Activated T-cell treated with anti-CD3 and anti-CD28 coated beads for 1 hour (primary cell): ENCODE measurements at regions not wholly inside any gene's neighbourhood (a gene's known extent, or its start where the extent isn't known, plus 50 kb on each side); places are given as distances from the start of the nearest gene placed in this dataset.
"Not testable (repeated sequence)": the region's sequence is repeated elsewhere in the genome, so short reads cannot be mapped to it uniquely, and the experiment has no call there.

Source experiments
- DNase-seq: peaks from one replicate; pipeline ENCODE4 v3.0.0-alpha.2; 2020; ENCODE audit warnings: low read depth

DNA sequence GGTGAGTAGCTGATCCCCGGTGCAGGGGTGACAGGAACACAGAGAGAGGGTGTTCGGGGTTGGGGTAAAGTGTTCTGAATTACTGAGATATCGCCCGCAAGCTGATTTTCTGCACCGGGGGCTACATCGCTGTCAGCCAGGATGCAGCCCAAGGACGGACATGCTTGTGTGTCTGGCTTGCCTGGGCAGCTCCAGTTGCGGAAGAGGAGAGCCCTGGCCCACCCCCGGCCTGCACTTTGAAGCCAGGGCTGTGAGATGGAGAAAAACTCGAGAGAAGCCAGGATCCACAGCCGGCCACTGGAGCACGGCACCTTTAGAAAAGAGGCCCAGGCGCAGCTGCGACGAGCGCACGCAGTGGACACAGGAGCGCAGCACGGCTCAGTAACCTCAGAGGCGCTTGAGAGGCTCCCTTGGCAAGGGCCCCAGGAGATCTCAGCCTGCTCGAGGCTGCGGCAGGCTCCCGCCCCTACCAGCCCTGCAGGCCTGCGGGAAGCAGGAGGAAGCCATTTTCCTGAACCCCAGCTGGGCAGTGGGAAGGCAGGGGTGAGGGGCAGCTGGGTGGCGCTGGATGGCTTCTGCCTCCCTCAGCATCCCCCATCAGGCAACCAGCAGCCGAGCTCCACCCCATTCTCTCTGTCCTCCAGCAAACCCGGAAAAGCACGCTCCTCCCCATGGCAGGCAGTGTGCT, 59.2 kb downstream of the C9orf50 start:
- DNase-seq: no peak

DNA sequence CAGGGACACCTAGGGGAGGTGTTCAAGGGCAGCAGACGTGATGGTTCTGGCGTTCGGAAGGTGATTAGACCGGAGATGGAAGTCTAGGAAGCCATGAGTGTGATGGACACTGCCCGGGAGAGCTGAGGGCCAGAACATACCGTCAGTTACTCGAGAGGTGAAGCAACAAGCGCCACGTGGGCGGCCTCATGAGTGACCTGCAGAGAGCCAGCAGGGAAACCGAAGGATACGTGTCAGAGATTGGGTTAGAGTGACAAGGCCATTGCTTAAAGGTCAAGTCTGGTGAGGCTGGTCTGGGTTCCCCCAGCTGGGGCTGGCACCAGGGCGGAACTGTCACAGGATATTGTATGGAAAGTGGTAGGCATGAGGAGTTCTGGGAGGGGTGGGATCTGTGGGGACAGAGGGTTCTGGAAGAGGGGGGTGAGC, 60.0 kb downstream of the C9orf50 start:
- DNase-seq: no peak

DNA sequence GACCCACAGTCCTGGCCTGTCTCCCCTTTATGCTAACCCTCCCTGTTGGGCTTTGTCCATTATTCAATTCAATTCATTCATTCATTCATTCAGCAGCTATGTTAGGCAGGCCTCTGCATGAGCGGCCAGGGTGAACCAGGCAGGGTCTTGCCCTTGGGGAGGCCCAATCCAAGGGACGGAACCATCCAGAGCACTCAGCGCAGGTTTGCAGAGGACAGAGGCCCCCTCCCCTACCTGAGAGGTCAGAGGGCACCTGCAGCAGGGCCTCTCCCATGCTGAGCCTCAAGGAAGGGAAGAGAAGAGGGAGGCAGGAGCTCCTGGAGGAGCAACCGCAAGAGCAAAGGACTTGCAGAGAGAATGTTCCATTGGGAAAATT, 61.4 kb downstream of the C9orf50 start:
- no peak for DNase-seq

DNA sequence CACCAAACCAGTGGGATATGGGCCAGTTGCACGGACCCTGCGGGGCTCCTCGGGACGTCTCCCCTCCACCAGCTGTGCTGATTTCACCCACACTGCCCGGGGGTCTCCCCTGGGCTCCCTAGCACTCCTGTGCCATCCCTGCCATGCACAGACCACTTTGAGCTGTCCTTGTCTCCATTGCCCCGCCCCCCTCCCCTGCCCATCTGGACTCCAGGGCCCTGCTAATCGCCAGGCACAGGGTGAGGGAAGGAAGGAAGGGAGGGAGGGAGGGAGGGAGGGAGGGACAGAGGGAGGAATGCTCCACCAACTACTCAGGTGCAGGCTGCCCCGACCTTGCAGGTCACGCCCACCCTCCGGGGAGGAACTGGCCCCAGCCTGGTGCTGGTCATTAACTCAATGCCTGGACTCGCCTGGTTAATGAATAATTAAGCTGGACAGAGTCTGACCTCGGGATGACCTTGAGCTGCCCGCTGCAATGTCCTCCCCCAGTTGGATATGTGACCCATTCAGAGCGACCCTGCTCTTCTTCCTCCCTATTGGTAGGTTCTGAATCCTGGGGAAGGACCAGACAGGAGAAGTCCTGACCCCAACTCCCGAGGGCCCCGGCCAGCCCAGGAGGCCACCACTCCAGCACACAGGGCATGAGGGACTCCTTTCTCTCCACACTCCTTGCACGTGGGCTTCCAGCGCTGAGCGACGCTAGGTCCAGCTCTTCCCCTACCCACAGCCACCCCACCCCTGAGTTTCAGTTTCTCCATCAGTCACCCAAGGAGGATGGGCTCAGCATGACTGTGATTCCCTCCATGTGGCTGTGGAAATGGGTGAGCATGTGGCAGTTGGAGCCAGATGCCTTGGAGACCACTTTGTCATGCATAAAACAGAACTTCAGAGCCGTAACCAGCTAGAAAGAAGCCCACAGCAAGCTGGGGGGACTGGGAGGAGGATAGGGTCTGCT, 62.1 kb downstream of the C9orf50 start:
- DNase-seq: no peak

DNA sequence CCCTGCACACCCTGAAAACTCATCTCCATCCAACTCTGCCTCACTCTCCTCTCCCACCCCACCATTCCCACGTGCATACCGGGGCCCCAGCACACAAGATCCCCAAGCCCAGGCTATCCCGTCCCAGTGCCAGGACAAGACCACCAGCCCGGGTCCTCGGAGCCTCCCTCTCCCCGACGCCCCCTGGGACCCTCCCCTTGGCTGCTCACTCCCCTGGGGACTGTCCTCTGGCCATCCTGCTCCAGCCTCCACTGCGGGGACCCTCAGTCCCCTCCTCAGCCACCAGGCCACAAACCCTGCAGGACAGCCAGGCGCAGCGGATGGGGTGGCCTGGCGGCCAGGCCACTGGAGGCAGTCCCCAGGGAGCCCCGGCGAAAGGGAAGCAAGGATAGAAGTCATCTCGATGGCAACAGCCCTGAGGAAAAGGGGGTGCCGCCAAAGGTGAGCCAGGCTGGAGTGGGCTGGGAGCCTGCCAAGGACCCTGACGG, 62.8 kb downstream of the C9orf50 start:
- no peak for DNase-seq

DNA sequence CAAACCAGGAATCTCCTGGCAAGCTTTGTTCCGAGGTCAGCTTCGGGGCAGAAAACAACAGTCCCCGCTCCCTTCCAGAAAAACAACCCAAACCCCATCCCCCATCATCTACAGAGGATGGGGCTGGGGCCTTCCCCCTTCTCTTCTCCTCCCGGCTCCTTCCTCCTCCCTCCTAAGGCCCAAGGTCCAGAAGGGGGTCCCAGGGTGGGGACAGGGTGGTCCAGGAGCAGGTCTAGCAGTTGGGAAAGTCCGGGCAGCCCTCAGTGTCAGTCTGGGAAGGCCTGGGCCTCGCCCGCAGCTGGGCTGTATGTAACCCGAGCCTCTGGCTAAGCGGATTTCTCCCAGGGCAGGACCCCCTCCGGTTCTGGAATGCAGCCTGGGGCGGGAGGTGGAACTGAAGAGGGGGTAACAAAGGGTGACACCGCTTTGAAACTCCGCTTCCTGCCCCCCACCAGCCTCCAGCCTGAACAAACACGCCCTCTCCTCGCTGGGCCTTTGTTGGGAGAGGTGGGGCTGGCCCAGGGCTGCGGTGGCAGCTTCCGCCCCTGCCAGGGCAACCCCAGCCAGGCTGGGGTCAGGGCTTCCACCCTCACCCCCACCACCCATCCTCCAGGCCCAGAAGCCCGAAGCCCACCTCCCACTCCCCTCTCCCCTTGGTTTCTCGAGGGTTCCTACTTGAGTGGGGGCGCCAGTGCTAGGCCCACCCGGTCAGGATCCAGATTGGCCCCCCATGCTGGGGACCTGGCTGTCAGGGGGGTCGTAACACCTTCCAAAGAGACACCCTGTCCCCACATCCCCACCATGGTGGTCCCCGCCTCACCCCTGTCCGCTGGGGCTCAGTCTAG, 63.5 kb downstream of the C9orf50 start:
- DNase-seq: no peak

DNA sequence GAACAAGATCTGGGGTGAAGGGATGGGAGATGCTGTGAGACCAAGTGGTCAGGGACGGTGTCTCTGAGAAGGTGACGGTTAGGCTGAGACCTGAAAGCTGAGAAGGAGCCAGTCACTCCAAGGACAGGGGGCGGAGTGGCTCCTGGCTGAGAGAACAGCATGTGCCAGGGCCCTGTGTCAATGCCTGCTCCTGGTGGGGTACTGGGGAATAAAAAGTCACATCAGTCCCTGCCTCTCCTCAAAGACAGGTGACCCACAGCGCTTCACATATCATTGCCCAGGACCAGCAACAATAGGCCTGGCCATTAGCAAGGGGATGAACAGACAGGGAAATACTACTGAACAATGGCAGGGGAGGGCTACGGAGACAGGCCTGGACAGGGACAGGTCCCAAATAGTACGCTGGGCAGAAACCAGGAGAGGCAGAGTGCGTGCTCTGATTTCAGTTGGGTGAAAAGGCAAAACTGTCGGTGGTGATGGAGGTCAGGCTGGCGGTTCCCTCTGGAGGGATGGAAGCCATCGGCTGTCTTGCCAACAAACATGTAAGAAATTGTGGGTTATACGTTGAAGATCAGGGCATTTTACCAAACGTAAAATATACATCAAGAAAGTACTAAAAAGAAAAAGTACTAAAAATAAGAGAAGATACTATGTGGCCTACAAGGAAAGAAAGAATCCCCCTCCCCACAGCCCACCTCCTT, 64.3 kb downstream of the C9orf50 start:
- no peak for DNase-seq

DNA sequence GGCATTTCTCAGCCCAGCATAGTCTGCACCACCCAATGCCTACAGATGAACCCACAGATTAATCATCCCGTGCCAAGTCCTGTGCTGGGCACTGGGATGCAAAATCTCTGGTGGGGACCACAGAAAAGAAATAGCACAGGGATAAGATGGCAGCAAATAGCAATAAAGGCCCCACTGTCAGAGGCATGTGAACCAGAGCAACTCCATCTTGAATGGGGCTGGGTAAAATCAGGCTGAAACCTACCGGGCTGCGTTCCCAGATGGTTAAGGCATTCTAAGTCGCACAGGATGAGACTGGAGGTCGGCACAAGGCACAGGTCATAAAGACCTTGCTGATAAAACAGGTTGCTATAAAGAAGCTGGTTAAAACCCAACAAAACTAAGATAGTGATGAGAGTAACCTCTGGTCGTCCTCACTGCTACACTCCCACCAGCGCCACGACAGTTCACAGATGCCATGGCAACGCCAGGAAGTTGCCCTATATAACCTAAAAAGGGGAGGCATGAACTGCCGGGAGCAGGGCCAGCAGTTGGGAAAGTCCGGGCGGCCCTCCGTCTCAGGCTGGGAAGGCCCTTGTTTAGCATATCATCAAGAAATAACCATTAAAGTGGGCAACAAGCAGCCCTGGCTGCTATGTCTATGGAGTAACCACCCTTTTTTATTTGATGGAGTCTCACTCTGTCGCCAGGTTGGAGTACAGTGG, 65.2 kb downstream of the C9orf50 start:
- DNase-seq: no peak

DNA sequence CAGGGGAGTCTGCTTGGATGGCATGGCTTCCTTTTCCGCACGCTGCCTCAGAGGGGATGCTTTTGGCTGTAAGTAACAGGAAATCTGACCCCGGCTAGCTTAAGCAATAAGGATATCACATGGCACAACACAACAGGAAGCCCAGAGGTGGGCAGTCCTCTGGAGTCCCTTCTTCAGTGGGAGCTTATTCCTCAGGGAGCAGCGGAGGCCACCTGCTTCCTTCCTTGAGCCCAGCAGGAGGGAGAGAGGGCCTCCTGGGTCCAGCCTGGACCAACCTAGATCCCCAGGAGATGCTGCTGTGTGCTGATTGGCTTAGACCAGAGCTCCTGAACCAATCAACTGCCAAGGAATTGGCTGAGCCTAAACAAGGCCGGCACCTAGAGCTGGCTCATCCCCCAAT, 66.3 kb downstream of the C9orf50 start:
- DNase-seq: no peak

DNA sequence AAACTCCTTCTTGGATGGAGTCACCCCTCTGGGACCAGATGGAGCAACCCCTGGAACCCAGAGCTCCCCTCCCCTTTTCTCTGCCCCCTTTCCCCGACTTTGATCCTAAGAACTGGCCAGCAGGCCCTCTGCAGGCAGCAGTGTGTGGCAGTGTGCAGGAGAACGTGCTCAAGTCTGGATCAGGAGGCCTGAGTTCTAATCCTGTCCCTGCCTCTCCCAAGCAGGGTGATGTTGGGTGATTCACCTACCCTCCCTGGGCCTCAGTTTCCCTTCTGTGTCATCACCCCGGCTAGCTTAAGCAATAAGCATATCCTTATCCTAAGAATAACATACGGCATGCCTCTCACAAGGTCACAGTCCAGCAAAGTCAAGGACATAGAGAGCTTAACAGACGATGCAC, 67.6 kb downstream of the C9orf50 start:
- no peak for DNase-seq

DNA sequence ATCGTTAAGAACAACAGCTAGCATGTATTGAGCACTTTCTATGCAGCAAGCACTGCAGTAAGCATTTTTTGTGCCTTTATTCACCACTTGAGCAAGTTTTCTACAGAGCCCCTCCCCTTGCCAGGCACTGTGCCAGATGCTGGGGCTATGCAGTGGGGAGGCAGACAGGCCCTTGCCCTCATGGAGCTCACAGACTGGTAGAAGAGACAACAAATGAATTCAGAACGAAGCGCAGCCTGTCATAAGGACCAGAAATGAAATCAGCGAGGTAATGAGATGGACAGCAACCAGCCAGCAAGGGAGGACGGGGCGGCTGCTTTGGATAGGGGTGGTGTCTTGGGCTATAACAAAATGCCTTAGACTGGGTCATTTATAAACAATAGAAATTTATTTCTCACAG, 68.8 kb downstream of the C9orf50 start:
- DNase-seq: no peak

DNA sequence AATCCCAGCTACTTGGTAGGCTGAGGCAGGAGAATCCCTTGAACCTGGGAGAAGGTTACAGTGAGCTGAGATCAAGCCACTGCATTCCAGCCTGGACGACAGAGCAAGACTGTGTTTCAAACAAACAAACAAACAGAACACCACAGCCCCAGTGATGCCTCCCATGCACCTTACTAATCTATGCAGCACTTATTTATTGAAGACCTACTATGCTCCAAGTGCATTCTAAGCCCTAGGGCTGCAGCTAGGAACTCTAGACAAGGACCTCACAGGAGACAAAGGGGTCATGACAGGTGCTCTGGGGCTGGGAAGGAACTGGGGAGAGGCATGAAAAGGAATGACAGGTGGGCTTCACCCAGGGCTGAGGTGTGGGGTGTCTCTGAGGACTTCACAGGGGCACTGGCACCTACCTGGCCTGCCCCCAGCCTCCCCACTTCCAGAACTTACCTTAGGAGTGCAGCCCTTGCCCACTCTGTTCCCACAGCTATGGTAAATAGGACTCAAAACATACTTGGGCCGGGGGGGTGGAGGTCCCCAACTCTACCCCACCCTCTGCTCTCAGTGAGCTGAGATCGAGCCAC, 69.4 kb downstream of the C9orf50 start:
- DNase-seq: no peak

DNA sequence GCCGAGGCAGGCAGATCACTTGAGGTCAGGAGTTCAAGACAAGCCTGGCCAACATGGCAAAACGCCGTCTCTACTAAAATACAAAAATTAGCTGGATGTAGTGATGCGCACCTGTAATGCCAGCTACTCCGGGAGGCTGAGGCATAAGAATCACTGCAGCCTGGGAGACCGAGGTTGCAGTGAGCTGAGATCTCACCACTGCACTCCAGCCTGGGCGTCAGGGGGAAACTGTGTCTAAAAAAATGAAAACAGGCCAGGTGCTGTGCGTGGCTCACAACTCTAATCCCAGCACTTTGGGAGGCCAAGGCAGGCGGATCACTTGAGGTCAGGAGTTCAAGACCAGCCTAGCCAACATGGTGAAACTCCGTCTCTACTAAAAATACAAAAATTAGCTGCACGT, 69.9 kb downstream of the C9orf50 start:
- DNase-seq: not testable (repeated sequence)

DNA sequence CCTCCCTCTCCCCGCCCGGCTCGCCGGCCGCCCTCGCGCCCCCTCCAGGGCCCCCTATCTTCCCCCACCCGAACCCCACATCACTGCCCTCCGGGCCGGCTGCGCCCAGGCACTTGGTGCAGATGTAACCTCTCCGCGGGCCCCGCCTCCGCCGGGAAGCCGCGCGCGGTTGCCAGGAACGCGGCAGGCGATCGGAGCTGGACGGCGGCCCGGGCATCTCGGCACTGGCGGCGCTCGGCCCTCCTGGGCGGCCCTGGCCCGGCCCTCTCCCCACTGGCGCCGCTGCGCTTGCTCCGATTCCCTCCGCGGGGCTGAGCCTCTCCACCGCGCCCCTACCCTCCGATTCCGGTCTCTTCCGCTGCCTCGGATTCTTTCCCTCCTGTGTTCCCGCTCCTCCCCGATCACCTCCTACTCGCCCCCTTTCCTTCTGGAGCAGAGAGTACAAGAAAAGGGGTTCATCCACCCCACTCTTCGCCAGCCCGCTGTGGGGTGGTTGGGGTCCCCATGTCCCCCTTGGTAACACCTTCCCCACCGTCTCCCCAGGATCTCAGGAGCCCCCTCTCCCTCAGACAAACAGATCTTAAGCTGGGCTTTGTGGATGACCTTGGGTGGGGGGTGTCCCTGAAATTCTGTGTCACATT, 70.6 kb downstream of the C9orf50 start:
- no peak for DNase-seq

DNA sequence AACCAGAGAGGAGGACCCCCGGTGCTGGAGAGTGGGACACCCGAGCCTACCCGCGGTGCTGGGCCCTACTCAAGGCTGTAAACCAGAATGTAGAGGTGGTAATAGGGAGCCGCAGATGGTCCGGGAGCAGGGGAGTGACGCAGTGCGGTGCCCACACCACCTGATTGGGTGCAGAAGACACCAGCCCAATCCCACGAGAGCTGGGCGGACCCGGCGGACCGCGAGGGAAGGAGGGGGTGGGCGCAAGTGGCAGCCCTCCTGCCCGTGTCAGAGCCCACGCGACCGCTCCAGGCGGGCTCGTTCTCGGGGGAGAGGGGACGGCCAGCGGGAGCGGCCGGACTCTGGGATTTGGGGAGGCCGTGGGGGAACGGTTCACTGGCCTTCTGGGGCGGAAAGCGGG, 71.2 kb downstream of the C9orf50 start:
- DNase-seq: no peak

DNA sequence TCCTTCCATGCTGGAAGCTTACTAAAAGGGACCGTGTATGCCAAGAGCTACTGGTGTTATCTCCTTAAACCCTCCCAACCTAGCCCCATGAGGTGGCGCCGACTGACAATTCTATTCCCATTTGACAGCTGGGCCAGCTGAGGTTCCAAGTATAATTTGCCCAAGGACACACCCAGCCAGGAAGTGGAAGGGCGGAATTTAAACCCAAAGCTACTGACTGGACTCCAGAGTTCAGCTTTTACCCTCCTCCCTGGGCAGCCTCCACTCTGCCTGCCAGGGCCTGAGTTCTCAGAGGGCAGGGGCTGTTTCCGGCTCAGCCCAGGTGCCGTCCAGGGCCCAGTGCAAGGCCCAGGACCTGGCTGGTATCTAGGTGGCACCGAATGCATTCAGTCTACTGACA, 71.8 kb downstream of the C9orf50 start:
- no peak for DNase-seq

DNA sequence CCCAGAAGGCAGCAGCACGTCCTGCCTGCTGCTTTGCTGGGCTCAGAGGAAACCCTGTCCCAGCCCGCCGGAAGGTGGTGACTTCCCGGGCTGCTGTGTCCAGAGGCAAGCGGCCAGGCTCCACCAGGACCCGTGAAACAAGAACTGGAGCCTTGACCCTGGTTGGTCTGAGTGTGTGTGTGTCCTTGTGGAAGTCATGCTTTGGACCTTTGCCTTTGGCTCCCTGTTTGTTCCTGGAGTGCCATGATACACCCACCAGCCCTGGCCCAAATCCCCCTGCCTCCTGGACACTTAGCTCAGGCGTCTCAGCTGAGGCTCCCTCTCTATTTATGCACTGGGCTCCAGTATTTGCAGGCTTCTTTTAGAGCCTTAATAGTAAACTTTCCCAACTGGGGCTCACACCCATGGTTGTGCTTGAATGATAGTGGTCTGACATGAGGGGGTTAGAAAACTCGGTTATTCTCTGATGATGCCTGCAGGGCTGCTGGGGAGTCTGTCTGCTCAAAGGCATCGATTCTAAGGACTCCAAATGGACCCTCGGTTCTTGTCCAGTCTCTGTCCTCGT, 72.2 kb downstream of the C9orf50 start:
- DNase-seq: no peak

DNA sequence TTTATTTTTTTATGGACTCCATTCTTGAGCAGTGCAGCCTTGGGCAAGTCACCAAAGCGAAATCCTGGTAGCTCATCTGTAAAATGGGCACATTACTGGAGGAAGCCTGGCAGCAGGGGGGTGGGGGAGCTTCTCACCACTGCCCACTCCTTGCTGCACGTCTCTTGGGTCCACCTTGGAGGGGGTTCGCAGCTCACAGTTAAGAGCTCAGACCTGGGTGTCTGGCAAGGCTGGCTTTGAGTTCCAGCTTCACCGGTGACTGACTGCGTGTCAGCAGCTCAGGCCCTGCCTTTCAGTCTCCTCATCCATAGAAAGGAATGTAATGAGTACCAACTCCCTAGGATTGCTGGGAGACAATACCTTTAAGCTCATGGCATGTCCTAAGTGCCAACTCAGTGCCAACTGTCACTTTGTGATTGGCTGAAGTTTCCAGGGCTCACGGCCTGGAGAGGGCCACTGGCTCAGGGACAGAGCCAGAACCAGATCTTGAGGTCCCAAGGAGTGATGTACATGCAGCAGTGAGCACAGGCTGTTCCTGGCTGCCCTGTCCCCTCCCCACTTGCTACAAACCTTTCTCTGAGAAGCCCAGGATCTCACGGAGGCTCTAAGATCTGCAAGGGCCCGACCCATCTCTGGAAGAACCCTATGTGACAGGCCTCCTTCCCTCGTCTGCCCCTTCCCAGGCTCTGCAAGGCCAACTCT, 72.9 kb downstream of the C9orf50 start:
- no peak for DNase-seq

DNA sequence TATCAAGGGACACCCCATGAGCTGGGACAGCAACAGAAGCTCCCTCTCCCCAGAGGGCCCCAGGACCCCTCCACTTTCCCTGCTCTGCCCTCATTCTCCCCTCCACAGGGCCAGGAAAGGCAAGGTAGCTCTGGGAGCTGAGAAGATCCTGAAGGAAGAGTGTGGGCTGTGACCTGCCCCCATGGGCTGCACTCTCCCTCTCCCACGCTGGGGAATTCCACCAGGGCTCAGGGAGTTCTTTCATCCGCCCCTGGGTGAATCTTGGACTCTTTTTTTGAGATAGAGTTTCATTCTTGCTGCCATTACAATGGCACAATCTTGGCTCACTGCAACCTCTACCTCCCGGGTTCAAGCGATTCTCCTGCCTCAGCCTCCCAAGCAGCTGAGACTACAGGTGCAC, 73.8 kb downstream of the C9orf50 start:
- DNase-seq: no peak
